Activated CD8-positive, alpha-beta memory T cell treated with anti-CD3 and anti-CD28 coated beads for 4 hours (primary cell): ENCODE measurements at regions not wholly inside any gene's neighbourhood (a gene's known extent, or its start where the extent isn't known, plus 50 kb on each side); places are given as distances from the start of the nearest gene placed in this dataset.
"Not testable (repeated sequence)": the region's sequence is repeated elsewhere in the genome, so short reads cannot be mapped to it uniquely, and the experiment has no call there.

ENCODE experiments used
- DNase-seq, 2 donors: peaks; one replicate each; pipeline ENCODE4 v3.0.0-alpha.2; 2020; ENCODE audit warnings: low read depth in 2 of 2

- no peak for DNase-seq
These were observed 237.6 kb downstream of the IKZF2 start for GRCh38 chr2:212913640-212914306.

GRCh38 chr2:212912445-212913103, 238.8 kb downstream of the IKZF2 start:
- DNase-seq: no peak

- no peak for DNase-seq
These were observed 240.4 kb downstream of the IKZF2 start for GRCh38 chr2:212911011-212911410.

- no peak for DNase-seq
These were observed 242.6 kb downstream of the IKZF2 start for GRCh38 chr2:212908682-212909435.

GRCh38 chr2:212908031-212908430, 243.4 kb downstream of the IKZF2 start:
- DNase-seq: no peak

GRCh38 chr2:212906620-212907019, 244.8 kb downstream of the IKZF2 start:
- DNase-seq: no peak

- DNase-seq: no peak
These were observed 245.7 kb downstream of the IKZF2 start for GRCh38 chr2:212905640-212906201.

GRCh38 chr2:212904646-212905045, 246.8 kb downstream of the IKZF2 start:
- no peak for DNase-seq

GRCh38 chr2:212903413-212903812, 248.0 kb downstream of the IKZF2 start:
- DNase-seq: no peak

- no peak for DNase-seq
These were observed 249.0 kb downstream of the IKZF2 start for GRCh38 chr2:212902421-212902820.

GRCh38 chr2:212901604-212902275, 249.7 kb downstream of the IKZF2 start:
- DNase-seq: no peak

GRCh38 chr2:212900715-212901114, 250.7 kb downstream of the IKZF2 start:
- DNase-seq: no peak

GRCh38 chr2:212898011-212898410, 253.4 kb downstream of the IKZF2 start:
- no peak for DNase-seq

GRCh38 chr2:212897296-212897695, 254.1 kb downstream of the IKZF2 start:
- DNase-seq: no peak

GRCh38 chr2:212894026-212894425, 257.4 kb downstream of the IKZF2 start:
- no peak for DNase-seq

- no peak for DNase-seq
These were observed 258.2 kb downstream of the IKZF2 start for GRCh38 chr2:212893216-212893615.

- DNase-seq: no peak
These were observed 259.2 kb downstream of the IKZF2 start for GRCh38 chr2:212892193-212892592.

GRCh38 chr2:212891580-212891979, 259.8 kb downstream of the IKZF2 start:
- DNase-seq: no peak

- no peak for DNase-seq
These were observed 268.8 kb downstream of the IKZF2 start for GRCh38 chr2:212882626-212883025.

GRCh38 chr2:212876556-212876955, 274.9 kb downstream of the IKZF2 start:
- DNase-seq: not testable (repeated sequence)

- not testable (repeated sequence) for DNase-seq
These were observed 275.5 kb downstream of the IKZF2 start for GRCh38 chr2:212875950-212876349.

GRCh38 chr2:212873256-212873655, 278.2 kb downstream of the IKZF2 start:
- no peak for DNase-seq
